ENCODE measurements at regions not wholly inside any gene's neighbourhood (a gene's known extent, or its start where the extent isn't known, plus 50 kb on each side); places are given as distances from the start of the nearest gene placed in this dataset.

- TF ChIP-seq GABPA (IDR thresholded peaks at IDR 0.05; ENCODE audit: low read depth) (no peak), CTCF (IDR thresholded peaks at IDR 0.05 in 2 of 3, conservative IDR thresholded peaks at IDR 0.05 in 1 of 3; ENCODE audit: control insufficient read depth in 2 of 3, extremely low read depth in 1 of 3, insufficient read depth in 1 of 3, low read depth in 3 of 3, low read length in 3 of 3) (no peak), ZNF274 (IDR thresholded peaks at IDR 0.05; ENCODE audit: insufficient read depth, insufficient read length) (no peak), PBX3 (IDR thresholded peaks at IDR 0.05; ENCODE audit: insufficient replicate concordance, low read depth, low read length) (no peak), EZH2 (IDR thresholded peaks at IDR 0.05; ENCODE audit: borderline replicate concordance, control insufficient read depth, low read depth, low read length) (no peak), ELK1 (IDR thresholded peaks at IDR 0.05; ENCODE audit: low read depth, low read length) (no peak), REST (IDR thresholded peaks at IDR 0.05; ENCODE audit: low read depth, low read length) (no peak), NRF1 (conservative IDR thresholded peaks at IDR 0.05; ENCODE audit: low read depth, low read length) (no peak), POLR2A (IDR thresholded peaks at IDR 0.05; ENCODE audit: low read depth, low read length) (no peak), CREM (IDR thresholded peaks at IDR 0.05; ENCODE audit: low read depth) (no peak), CUX1 (IDR thresholded peaks at IDR 0.05; ENCODE audit: insufficient replicate concordance, low read depth, low read length) (no peak)
These were observed 65.4 kb upstream of the GNAO1 start for GRCh38 chr16:56125922-56126321.

Data from GM12878 (cell line).